WTC11 (cell line): ENCODE measurements at regions not wholly inside any gene's neighbourhood (a gene's known extent, or its start where the extent isn't known, plus 50 kb on each side); places are given as distances from the start of the nearest gene placed in this dataset.
A peak's percentile ranks its signal among the peaks of the same experiment; 100 is the strongest.

Experiments
- ATAC-seq: fragments of 200-7000 bp; cut with Tn5 transposase; 2 replicates; pipeline ENCODE4 v1.10.0; 2021; ENCODE audit warnings: mild to moderate bottlenecking, moderate library complexity
- CTCF ChIA-PET: fragments of 300-600 bp; sonication (Branson Sonifier 250); formaldehyde crosslinking; loops from one replicate; lab custom pipeline; 2021; ENCODE audit warnings: antibody characterized with exemption; lab: Charles Lee
- POLR2A ChIA-PET: fragments of 350-600 bp; sonication (Branson Sonifier 250); formaldehyde crosslinking; loops from one replicate; lab custom pipeline; 2021; ENCODE audit warnings: antibody characterized with exemption; lab: Charles Lee
- DNase-seq: peaks from one replicate; pipeline ENCODE4 v3.0.0; 2021; ENCODE audit warnings: low spot score
- H3K27ac Mint-ChIP-seq: 2 replicates; pipeline ENCODE4 v1.8.0; 2021; ENCODE audit warnings: mixed read lengths
- H3K27me3 Mint-ChIP-seq: 2 replicates; pipeline ENCODE4 v1.8.0; 2021; ENCODE audit warnings: low read depth, mild to moderate bottlenecking, moderate library complexity, mixed read lengths
- H3K36me3 Mint-ChIP-seq: 2 replicates; pipeline ENCODE4 v1.8.0; 2021; ENCODE audit warnings: mixed read lengths
- H3K4me1 Mint-ChIP-seq: 2 replicates; pipeline ENCODE4 v1.8.0; 2022; ENCODE audit warnings: mixed read lengths
- H3K4me3 Mint-ChIP-seq: 2 replicates; pipeline ENCODE4 v1.8.0; 2021; ENCODE audit warnings: mild to moderate bottlenecking, moderate library complexity, mixed read lengths
- H3K9me3 Mint-ChIP-seq: 2 replicates; pipeline ENCODE4 v1.8.0; 2021; ENCODE audit warnings: mixed read lengths
- ATF6 ChIP-seq: sonication (generic); formaldehyde crosslinking; IDR thresholded peaks from 2 replicates; pipeline ENCODE4 v1.8.1; 2023; ENCODE audit warnings: mild to moderate bottlenecking, missing genetic modification reagents
- CBFB ChIP-seq: sonication (generic); formaldehyde crosslinking; IDR thresholded peaks from 2 replicates; pipeline ENCODE4 v1.8.1; 2022; ENCODE audit warnings: mild to moderate bottlenecking, low read depth, missing genetic modification reagents
- CREB1 ChIP-seq: sonication (generic); formaldehyde crosslinking; IDR thresholded peaks from 2 replicates; pipeline ENCODE4 v1.8.0; 2023; ENCODE audit warnings: mild to moderate bottlenecking, missing genetic modification reagents
- E2F1 ChIP-seq: sonication (generic); formaldehyde crosslinking; IDR thresholded peaks from 2 replicates; pipeline ENCODE4 v1.8.0; 2022; ENCODE audit warnings: mild to moderate bottlenecking, missing genetic modification reagents
- ELF4 ChIP-seq: sonication (generic); formaldehyde crosslinking; IDR thresholded peaks from 2 replicates; pipeline ENCODE4 v1.8.1; 2022; ENCODE audit warnings: low read depth, mild to moderate bottlenecking, moderate library complexity, missing genetic modification reagents
- FOXP1 ChIP-seq: sonication (generic); formaldehyde crosslinking; IDR thresholded peaks from 2 replicates; pipeline ENCODE4 v1.8.0; 2022; ENCODE audit warnings: missing genetic modification reagents, mild to moderate bottlenecking, moderate library complexity, borderline replicate concordance
- GABPB1 ChIP-seq: sonication (generic); formaldehyde crosslinking; IDR thresholded peaks from 2 replicates; pipeline ENCODE4 v1.8.1; 2023; ENCODE audit warnings: mild to moderate bottlenecking, missing genetic modification reagents
- IRF1 ChIP-seq: sonication (generic); formaldehyde crosslinking; IDR thresholded peaks from 2 replicates; pipeline ENCODE4 v1.8.0; 2023; ENCODE audit warnings: missing genetic modification reagents
- JAZF1 ChIP-seq: fragments of 250-450 bp; sonication (Bioruptor Pico); IDR thresholded peaks from 2 replicates; pipeline ENCODE4 v1.9.0; 2021; ENCODE audit warnings: moderate library complexity, mild to moderate bottlenecking, inconsistent platforms
- MXD4 ChIP-seq: fragments of 250-450 bp; sonication (Bioruptor Pico); IDR thresholded peaks from 2 replicates; pipeline ENCODE4 v1.8.0; 2021; ENCODE audit warnings: mild to moderate bottlenecking, moderate library complexity, borderline replicate concordance
- NFE2L1 ChIP-seq: sonication (generic); formaldehyde crosslinking; IDR thresholded peaks from 2 replicates; pipeline ENCODE4 v1.8.1; 2023; ENCODE audit warnings: missing genetic modification reagents
- NFYB ChIP-seq: sonication (generic); formaldehyde crosslinking; conservative IDR thresholded peaks from 2 replicates; pipeline ENCODE4 v1.8.0; 2022; ENCODE audit warnings: low read depth, missing genetic modification reagents
- PRRX2 ChIP-seq: fragments of 250-450 bp; sonication (Bioruptor Pico); IDR thresholded peaks from 2 replicates; pipeline ENCODE4 v1.8.0; 2021; ENCODE audit warnings: mild to moderate bottlenecking
- SMAD4 ChIP-seq: sonication (generic); formaldehyde crosslinking; IDR thresholded peaks from 2 replicates; pipeline ENCODE4 v1.8.0; 2022; ENCODE audit warnings: mild to moderate bottlenecking, missing genetic modification reagents
- ZBTB21 ChIP-seq: sonication (generic); formaldehyde crosslinking; IDR thresholded peaks from 2 replicates; pipeline ENCODE4 v1.8.1; 2023; ENCODE audit warnings: mild to moderate bottlenecking, missing genetic modification reagents, borderline replicate concordance
- ZNF121 ChIP-seq: sonication (generic); formaldehyde crosslinking; IDR thresholded peaks from 2 replicates; pipeline ENCODE4 v1.8.0; 2023; ENCODE audit warnings: missing genetic modification reagents
- ZNF219 ChIP-seq: sonication (generic); formaldehyde crosslinking; IDR thresholded peaks from 2 replicates; pipeline ENCODE4 v1.8.0; 2023; ENCODE audit warnings: missing genetic modification reagents, mild to moderate bottlenecking, borderline replicate concordance
- ZNF416 ChIP-seq: fragments of 250-450 bp; sonication (Bioruptor Pico); IDR thresholded peaks from 2 replicates; pipeline ENCODE4 v1.9.0; 2021; ENCODE audit warnings: mild to moderate bottlenecking, inconsistent platforms
- ZNF425 ChIP-seq: fragments of 250-450 bp; sonication (Bioruptor Pico); conservative IDR thresholded peaks from 2 replicates; pipeline ENCODE4 v1.9.0; 2021; ENCODE audit warnings: mild to moderate bottlenecking
- ZNF532 ChIP-seq: fragments of 250-450 bp; sonication (Bioruptor Pico); IDR thresholded peaks from 2 replicates; pipeline ENCODE4 v1.9.0; 2021; ENCODE audit warnings: mild to moderate bottlenecking, borderline replicate concordance

GRCh38 chr6:56875961-56876360 is 78.9 kb upstream of the BEND6 start:
- ATAC-seq (no peak), DNase-seq (no peak)
- peaks cover 5% of the 10 kb centered on the region for H3K9me3 Mint-ChIP-seq
- H3K4me1 Mint-ChIP-seq: no peaks in the 10 kb centered on the region
- ChIA-PET POLR2A (no interaction called here), CTCF (no interaction called here)
- H3K27ac Mint-ChIP-seq: no peak overlapping the region
- no peaks in the 10 kb centered on the region for H3K36me3 Mint-ChIP-seq
- no peak for TF ChIP-seq ZBTB21 (CRISPR knock-in tag)
- peak; percentile 42; the same call in 1 of the 2 replicates for TF ChIP-seq GABPB1 (CRISPR knock-in tag)
- no peak for TF ChIP-seq ZNF416 (CRISPR knock-in tag)
- TF ChIP-seq ZNF219 (CRISPR knock-in tag): no peak
- no peak for TF ChIP-seq ZNF425
- no peak for TF ChIP-seq E2F1 (CRISPR knock-in tag)
- no peak for TF ChIP-seq ATF6
- no peak for TF ChIP-seq ZNF121
- no peaks in the 10 kb centered on the region for H3K27me3 Mint-ChIP-seq
- H3K4me3 Mint-ChIP-seq: no peak overlapping the region

- Mint-ChIP-seq H3K36me3 (no peaks in the 10 kb centered on the region), H3K27ac (no peak overlapping the region), H3K4me1 (no peaks in the 10 kb centered on the region)
- ATAC-seq (no peak), DNase-seq (no peak)
- TF ChIP-seq IRF1 (CRISPR knock-in tag): no peak
- TF ChIP-seq PRRX2 (CRISPR knock-in tag): no peak
- no peak for TF ChIP-seq CREB1 (CRISPR knock-in tag)
- TF ChIP-seq ELF4 (CRISPR knock-in tag): no peak
- TF ChIP-seq NFYB (CRISPR knock-in tag): no peak
- no peak for TF ChIP-seq JAZF1 (CRISPR knock-in tag)
- TF ChIP-seq SMAD4 (CRISPR knock-in tag): no peak
- TF ChIP-seq MXD4 (CRISPR knock-in tag): no peak
- TF ChIP-seq FOXP1 (CRISPR knock-in tag): no peak
- TF ChIP-seq NFE2L1 (CRISPR knock-in tag): no peak
- no peak for TF ChIP-seq ZNF219 (CRISPR knock-in tag)
- TF ChIP-seq, all 79 proteins: peak for 0
- POLR2A ChIA-PET: no interaction called here
- Mint-ChIP-seq H3K4me3 (no peak overlapping the region), H3K9me3 (peaks cover 5% of the 10 kb centered on the region), H3K27me3 (no peaks in the 10 kb centered on the region)
- CTCF ChIA-PET: no interaction called here
Observed at GRCh38 chr6:56875523-56875922, 79.4 kb upstream of the BEND6 start.

- Mint-ChIP-seq H3K4me1 (peaks cover 5% of the 10 kb centered on the region), H3K27ac (no peak overlapping the region), H3K27me3 (no peaks in the 10 kb centered on the region), H3K4me3 (no peak overlapping the region), H3K9me3 (peaks cover 5% of the 10 kb centered on the region), H3K36me3 (no peaks in the 10 kb centered on the region)
- ChIA-PET POLR2A (no interaction called here), CTCF (no interaction called here)
- DNase-seq (no peak), ATAC-seq (no peak)
- no peak for TF ChIP-seq PRRX2 (CRISPR knock-in tag)
- TF ChIP-seq ZNF532: no peak
- TF ChIP-seq FOXP1 (CRISPR knock-in tag): no peak
- no peak for TF ChIP-seq CBFB
Observed at GRCh38 chr6:56874328-56874727, 80.6 kb upstream of the BEND6 start.
